ENCODE measurements at regions not wholly inside any gene's neighbourhood (a gene's known extent, or its start where the extent isn't known, plus 50 kb on each side); places are given as distances from the start of the nearest gene placed in this dataset.

GRCh38 chr10:113434950-113435349 lies 117.9 kb upstream of the HABP2 start:
- no peaks in the 10 kb centered on the region for H3K27me3 ChIP-seq (ENCODE audit: low read depth, low read length)
- H3K27ac ChIP-seq (ENCODE audit: low read length) = no peak overlapping the region
- no peaks in the 10 kb centered on the region for H4K20me1 ChIP-seq (ENCODE audit: insufficient read depth, low read length)
- no peaks in the 10 kb centered on the region for H3K4me1 ChIP-seq (ENCODE audit: low read length)
- H3K9me3 ChIP-seq (ENCODE audit: insufficient read depth, low read length) = no peaks in the 10 kb centered on the region
- no peak overlapping the region for H3K4me3 ChIP-seq (ENCODE audit: low read length)
- H2AFZ ChIP-seq (ENCODE audit: low read depth, low read length) = no peak overlapping the region
- TF ChIP-seq CTCF (IDR thresholded peaks at IDR 0.05; ENCODE audit: low read depth, low read length) (no peak), EZH2phosphoT487 (IDR thresholded peaks at IDR 0.05; ENCODE audit: low read depth) (no peak)
- H3K9ac ChIP-seq (ENCODE audit: low read length) = no peak overlapping the region
- H3K36me3 ChIP-seq (replicated peaks; ENCODE audit: low read depth, low read length) = no peaks in the 10 kb centered on the region
- H3K4me2 ChIP-seq (ENCODE audit: low read length) = no peak overlapping the region
- H3K79me2 ChIP-seq (ENCODE audit: low read length) = no peaks in the 10 kb centered on the region

- no peak overlapping the region for H3K9ac ChIP-seq (ENCODE audit: low read length)
- H3K4me2 ChIP-seq (ENCODE audit: low read length) = no peak overlapping the region
- H2AFZ ChIP-seq (ENCODE audit: low read depth, low read length) = no peak overlapping the region
- H3K9me3 ChIP-seq (ENCODE audit: insufficient read depth, low read length) = no peaks in the 10 kb centered on the region
- H3K36me3 ChIP-seq (replicated peaks; ENCODE audit: low read depth, low read length) = no peaks in the 10 kb centered on the region
- H3K79me2 ChIP-seq (ENCODE audit: low read length) = no peaks in the 10 kb centered on the region
- no peak overlapping the region for H3K4me3 ChIP-seq (ENCODE audit: low read length)
- H3K27me3 ChIP-seq (ENCODE audit: low read depth, low read length) = no peaks in the 10 kb centered on the region
- TF ChIP-seq EZH2phosphoT487 (IDR thresholded peaks at IDR 0.05; ENCODE audit: low read depth) (no peak), CTCF (IDR thresholded peaks at IDR 0.05; ENCODE audit: low read depth, low read length) (no peak)
- H4K20me1 ChIP-seq (ENCODE audit: insufficient read depth, low read length) = no peaks in the 10 kb centered on the region
- H3K27ac ChIP-seq (ENCODE audit: low read length) = no peak overlapping the region
- H3K4me1 ChIP-seq (ENCODE audit: low read length) = no peaks in the 10 kb centered on the region
Measured at GRCh38 chr10:113435881-113436280, 117.0 kb upstream of the HABP2 start.

GRCh38 chr10:113436851-113437250 lies 116.0 kb upstream of the HABP2 start:
- H3K27ac ChIP-seq (ENCODE audit: low read length) = no peak overlapping the region
- TF ChIP-seq EZH2phosphoT487 (IDR thresholded peaks at IDR 0.05; ENCODE audit: low read depth) = no peak
- TF ChIP-seq CTCF (IDR thresholded peaks at IDR 0.05; ENCODE audit: low read depth, low read length) = no peak
- H3K4me1 ChIP-seq (ENCODE audit: low read length) = no peaks in the 10 kb centered on the region
- H3K36me3 ChIP-seq (replicated peaks; ENCODE audit: low read depth, low read length) = no peaks in the 10 kb centered on the region
- no peaks in the 10 kb centered on the region for H3K79me2 ChIP-seq (ENCODE audit: low read length)
- H3K9me3 ChIP-seq (ENCODE audit: insufficient read depth, low read length) = no peaks in the 10 kb centered on the region
- H3K9ac ChIP-seq (ENCODE audit: low read length) = no peak overlapping the region
- H4K20me1 ChIP-seq (ENCODE audit: insufficient read depth, low read length) = no peaks in the 10 kb centered on the region
- no peaks in the 10 kb centered on the region for H3K27me3 ChIP-seq (ENCODE audit: low read depth, low read length)
- H2AFZ ChIP-seq (ENCODE audit: low read depth, low read length) = no peak overlapping the region
- no peak overlapping the region for H3K4me2 ChIP-seq (ENCODE audit: low read length)
- H3K4me3 ChIP-seq (ENCODE audit: low read length) = no peak overlapping the region

DNA sequence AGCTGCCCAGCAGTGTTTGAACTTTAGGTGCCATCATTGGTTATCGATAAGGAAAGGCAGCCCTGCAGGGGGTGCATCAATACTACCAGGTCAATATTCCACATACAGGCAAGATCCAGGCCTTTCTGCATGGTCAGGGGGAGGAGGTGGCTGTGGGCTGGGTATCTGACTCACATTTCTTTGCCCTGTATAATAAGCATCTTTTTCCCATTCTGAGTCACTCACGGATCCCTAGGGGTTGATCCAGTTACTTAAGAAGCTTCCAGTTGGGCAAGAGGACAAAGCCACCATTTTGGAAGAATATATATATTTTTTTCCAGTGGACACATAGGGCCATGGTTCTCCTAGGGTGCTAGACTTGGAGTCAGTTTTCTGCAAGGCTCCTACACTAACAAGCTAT lies 114.2 kb upstream of the HABP2 start:
- TF ChIP-seq EZH2phosphoT487 (IDR thresholded peaks at IDR 0.05; ENCODE audit: low read depth) = no peak
- TF ChIP-seq CTCF (IDR thresholded peaks at IDR 0.05; ENCODE audit: low read depth, low read length) = no peak
- Histone ChIP-seq H3K36me3 (replicated peaks; ENCODE audit: low read depth, low read length) (no peaks in the 10 kb centered on the region), H4K20me1 (ENCODE audit: insufficient read depth, low read length) (no peaks in the 10 kb centered on the region), H3K4me1 (ENCODE audit: low read length) (no peaks in the 10 kb centered on the region), H3K4me2 (ENCODE audit: low read length) (no peak overlapping the region), H3K79me2 (ENCODE audit: low read length) (no peaks in the 10 kb centered on the region), H3K9ac (ENCODE audit: low read length) (no peak overlapping the region), H3K4me3 (ENCODE audit: low read length) (no peak overlapping the region), H3K9me3 (ENCODE audit: insufficient read depth, low read length) (no peaks in the 10 kb centered on the region), H2AFZ (ENCODE audit: low read depth, low read length) (no peak overlapping the region), H3K27ac (ENCODE audit: low read length) (no peak overlapping the region), H3K27me3 (ENCODE audit: low read depth, low read length) (no peaks in the 10 kb centered on the region)

Data from OCI-LY3 (cell line).